Small intestine (tissue), 7 donors: ENCODE measurements at regions not wholly inside any gene's neighbourhood (a gene's known extent, or its start where the extent isn't known, plus 50 kb on each side); places are given as distances from the start of the nearest gene placed in this dataset.
"Not testable (repeated sequence)": the region's sequence is repeated elsewhere in the genome, so short reads cannot be mapped to it uniquely, and the experiment has no call there.

Experiments used
- DNase-seq, 2 donors: peaks; one replicate each; pipeline versions ENCODE4 v3.0.0 to v3.0.0-alpha.2; 2013
- FAIRE-seq: peaks from 2 replicates; lab custom pipeline; 2012; peaks lifted over from hg19 to GRCh38; lab: Jason Lieb, UNC
- H3K27ac ChIP-seq, 3 donors: one replicate each; pipeline ENCODE4 v1.5.1; 2013; ENCODE audit warnings: low read length in 2 of 3, mild to moderate bottlenecking in 2 of 3, control low read depth in 1 of 3, inconsistent platforms in 1 of 3, low read depth in 1 of 3, moderate library complexity in 1 of 3
- H3K27me3 ChIP-seq, 3 donors: one replicate each; pipeline ENCODE4 v1.6.1; 2013; ENCODE audit warnings: low read length in 3 of 3, inconsistent platforms in 1 of 3; ENCODE audit not compliant: control insufficient read depth in 3 of 3, insufficient read depth in 3 of 3
- H3K36me3 ChIP-seq, 3 donors: one replicate each; pipeline ENCODE4 v1.6.1; 2013; ENCODE audit warnings: low read length in 3 of 3, inconsistent platforms in 1 of 3, low read depth in 1 of 3, mild to moderate bottlenecking in 1 of 3, moderate library complexity in 1 of 3; ENCODE audit not compliant: control insufficient read depth in 3 of 3, insufficient read depth in 2 of 3
- H3K4me1 ChIP-seq, 3 donors: one replicate each; pipeline ENCODE4 v1.6.1; 2013; ENCODE audit warnings: low read length in 2 of 3, inconsistent platforms in 1 of 3, low read depth in 1 of 3, mild to moderate bottlenecking in 1 of 3, moderate library complexity in 1 of 3; ENCODE audit not compliant: control insufficient read depth in 3 of 3, insufficient read depth in 2 of 3
- H3K4me3 ChIP-seq, 3 donors: one replicate each; pipeline ENCODE4 v1.5.1; 2013; ENCODE audit warnings: low read length in 3 of 3, control low read depth in 1 of 3, inconsistent platforms in 1 of 3, low read depth in 1 of 3, mild to moderate bottlenecking in 1 of 3, moderate library complexity in 1 of 3
- H3K9me3 ChIP-seq, 2 donors: one replicate each; pipeline ENCODE4 v1.6.1; 2013; ENCODE audit warnings: low read depth in 1 of 2, low read length in 1 of 2; ENCODE audit not compliant: control insufficient read depth in 2 of 2, insufficient read depth in 1 of 2
- WGBS, 3 donors: extraction: QIAGEN DNeasy Blood & Tissue Kit; methylation state at CpG; one replicate each; pipeline ENCODE4 v1.1.7; 2013; 5-methylcytosine and 5-hydroxymethylcytosine counted together
- donor health status: healthy with polysubstance abuse.
- donor health status: control.
- donor health status: control.
- donor health status: Bipolar disorder and iron deficiency.
- donor health status: healthy.

- H3K27me3 ChIP-seq = no peaks in the 10 kb centered on the region
- FAIRE-seq = no peak
- no peak overlapping the region for H3K4me3 ChIP-seq
- 79 to 87% (median 83%) methylated on average over 13 of the region's 13 CpGs for WGBS, 3 donors
- no peak for DNase-seq
- peaks cover 0 to 46% (median 6%) of the 10 kb centered on the region in 3 donors for H3K4me1 ChIP-seq
- H3K9me3 ChIP-seq = peaks cover 0 to 8% of the 10 kb centered on the region in 2 donors
- peak overlapping the region in 1 of 3 donors; percentile 85 for H3K27ac ChIP-seq
- H3K36me3 ChIP-seq = no peaks in the 10 kb centered on the region
Measured at GRCh38 chr2:16092861-16093638, 152.7 kb downstream of the MYCN start.

GRCh38 chr2:16091576-16092282, 151.4 kb downstream of the MYCN start:
- Histone ChIP-seq H3K27me3 (no peaks in the 10 kb centered on the region), H3K4me1 (peaks cover 0 to 40% (median 3%) of the 10 kb centered on the region in 3 donors), H3K27ac (no peak overlapping the region), H3K9me3 (no peaks in the 10 kb centered on the region), H3K4me3 (no peak overlapping the region), H3K36me3 (no peaks in the 10 kb centered on the region)
- DNase-seq (no peak), FAIRE-seq (no peak)
- WGBS, 3 donors = 26 to 41% (median 37%) methylated on average over 1 of the region's 1 CpG

DNA sequence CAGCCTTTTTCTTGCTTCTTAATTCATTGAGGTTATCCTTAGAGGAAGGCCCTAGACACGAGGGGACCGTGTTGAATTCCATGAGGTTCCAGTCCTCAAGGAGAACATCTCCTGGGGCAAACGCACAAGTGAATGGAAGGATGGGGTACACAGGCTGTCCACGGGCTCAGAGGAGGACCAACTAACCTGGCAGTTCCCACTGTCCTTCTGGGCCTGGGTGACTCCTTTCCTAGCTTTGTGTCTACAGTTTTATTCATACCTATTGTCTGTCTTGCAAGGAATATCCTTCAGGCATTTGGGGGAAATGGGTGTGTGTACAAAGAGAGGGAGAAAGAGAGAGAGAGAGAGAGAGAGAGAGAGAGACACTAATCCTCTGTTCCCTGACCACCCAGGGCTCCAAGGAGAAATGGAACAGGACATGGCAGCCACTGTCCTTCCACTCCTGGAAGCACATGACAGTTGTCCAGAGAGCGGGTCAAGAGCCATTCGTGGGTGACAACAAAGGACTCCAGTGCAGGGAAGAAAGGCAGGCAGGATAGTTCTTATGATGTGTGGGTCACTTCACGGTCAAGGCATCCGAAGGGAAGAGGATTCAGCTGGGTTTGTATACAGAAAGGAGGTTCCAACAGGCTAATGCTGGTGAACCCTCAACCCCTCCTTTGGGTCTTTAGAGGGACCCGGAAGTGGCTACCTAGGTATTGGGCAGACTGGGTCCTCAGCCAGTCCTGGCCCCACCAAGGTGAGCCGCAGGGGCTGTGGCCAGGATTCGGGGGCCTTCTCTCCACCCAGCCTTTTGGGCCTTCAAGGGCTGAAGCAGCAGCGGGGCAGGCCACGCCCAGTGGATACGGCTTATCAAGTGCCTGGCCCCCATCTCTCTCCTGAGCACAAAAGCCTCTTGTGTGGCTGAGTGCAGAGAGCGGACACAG, 150.6 kb downstream of the MYCN start:
- FAIRE-seq = no peak
- H3K4me3 ChIP-seq = no peak overlapping the region

DNA sequence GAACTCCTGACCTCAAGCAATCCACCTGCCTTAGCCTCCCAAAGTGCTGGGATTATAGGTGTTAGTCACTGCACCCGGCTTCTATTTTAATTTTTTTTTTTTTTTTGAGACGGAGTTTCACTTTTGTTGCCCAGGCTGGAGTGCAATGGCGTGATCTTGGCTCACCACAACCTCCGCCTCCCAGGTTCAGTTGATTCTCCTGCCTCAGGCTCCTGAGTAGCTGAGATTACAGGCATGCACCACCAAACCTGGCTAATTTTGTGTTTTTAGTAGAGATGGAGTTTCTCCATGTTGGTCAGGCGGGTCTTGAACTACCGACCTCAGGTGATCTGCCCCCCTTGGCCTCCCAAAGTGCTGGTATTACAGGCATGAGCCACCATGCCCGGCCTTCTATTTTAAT, 149.1 kb downstream of the MYCN start:
- not testable (repeated sequence) for H3K27me3 ChIP-seq, FAIRE-seq, H3K36me3 ChIP-seq, H3K9me3 ChIP-seq, H3K4me3 ChIP-seq, H3K27ac ChIP-seq, DNase-seq
- peaks cover 0 to 22% (median 0%) of the 10 kb centered on the region in 3 donors for H3K4me1 ChIP-seq
- WGBS, 3 donors = 81 to 89% (median 84%) methylated on average over 6 to 7 of the region's 7 CpGs

More for the DNA sequence above, 150.6 kb downstream of the MYCN start:
- Histone ChIP-seq H3K27me3 (no peaks in the 10 kb centered on the region), H3K36me3 (no peaks in the 10 kb centered on the region), H3K27ac (no peak overlapping the region), H3K9me3 (no peaks in the 10 kb centered on the region), H3K4me1 (peaks cover 0 to 32% (median 3%) of the 10 kb centered on the region in 3 donors)
- no peak for DNase-seq
- WGBS, 3 donors = 67 to 76% (median 67%) methylated on average over 15 of the region's 15 CpGs

GRCh38 chr2:16088802-16089112, 148.4 kb downstream of the MYCN start:
- 65 to 89% (median 75%) methylated on average over 3 of the region's 3 CpGs for WGBS, 3 donors
- Histone ChIP-seq H3K36me3 (no peaks in the 10 kb centered on the region), H3K27me3 (no peaks in the 10 kb centered on the region), H3K27ac (no peak overlapping the region), H3K9me3 (no peaks in the 10 kb centered on the region), H3K4me1 (peaks cover 0 to 16% (median 0%) of the 10 kb centered on the region in 3 donors), H3K4me3 (no peak overlapping the region)
- DNase-seq (no peak), FAIRE-seq (no peak)

GRCh38 chr2:16088035-16088801, 147.9 kb downstream of the MYCN start:
- no peaks in the 10 kb centered on the region for H3K36me3 ChIP-seq
- WGBS, 3 donors = 70 to 85% (median 77%) methylated on average over 10 of the region's 10 CpGs
- no peaks in the 10 kb centered on the region for H3K9me3 ChIP-seq
- no peak for DNase-seq
- H3K4me3 ChIP-seq = no peak overlapping the region
- no peak overlapping the region for H3K27ac ChIP-seq
- peaks cover 0 to 10% (median 0%) of the 10 kb centered on the region in 3 donors for H3K4me1 ChIP-seq
- no peaks in the 10 kb centered on the region for H3K27me3 ChIP-seq
- no peak for FAIRE-seq

- H3K27me3 ChIP-seq, H3K9me3 ChIP-seq, H3K36me3 ChIP-seq, DNase-seq, H3K4me3 ChIP-seq, H3K4me1 ChIP-seq, FAIRE-seq, H3K27ac ChIP-seq: not testable (repeated sequence)
- 88 to 94% (median 91%) methylated on average over 12 of the region's 12 CpGs for WGBS, 3 donors
Measured at GRCh38 chr2:16086136-16086535, 145.8 kb downstream of the MYCN start.
